ENCODE measurements at regions not wholly inside any gene's neighbourhood (a gene's known extent, or its start where the extent isn't known, plus 50 kb on each side); places are given as distances from the start of the nearest gene placed in this dataset.

- Mint-ChIP-seq H3K27me3 (peaks cover 46% of the 10 kb centered on the region), H3K27ac (no peak overlapping the region), H3K4me3 (no peak overlapping the region), H3K9me3 (no peaks in the 10 kb centered on the region), H3K4me1 (ENCODE audit: low read depth) (peaks cover 8% of the 10 kb centered on the region), H3K36me3 (ENCODE audit: low read depth) (no peaks in the 10 kb centered on the region)
- no peak for DNase-seq
- TF ChIP-seq CTCF (IDR thresholded peaks at IDR 0.05): no peak
- ATAC-seq: no peak
- intact Hi-C loops (cut with micrococcal nuclease): no loop called here
- ChIA-PET POLR2A (no interaction called here), CTCF (no interaction called here)
These were observed 161.4 kb upstream of the DIO3 start for GRCh38 chr14:101399737-101400517.

GRCh38 chr14:101400830-101401229 lies 160.5 kb upstream of the DIO3 start:
- intact Hi-C loops (cut with micrococcal nuclease): no loop called here
- ATAC-seq (no peak), DNase-seq (no peak)
- Mint-ChIP-seq H3K4me1 (ENCODE audit: low read depth) (peaks cover 8% of the 10 kb centered on the region), H3K9me3 (no peaks in the 10 kb centered on the region), H3K36me3 (ENCODE audit: low read depth) (no peaks in the 10 kb centered on the region), H3K4me3 (no peak overlapping the region), H3K27me3 (peaks cover 41% of the 10 kb centered on the region), H3K27ac (no peak overlapping the region)
- CTCF ChIA-PET: no interaction called here
- TF ChIP-seq CTCF (IDR thresholded peaks at IDR 0.05): no peak
- POLR2A ChIA-PET: interaction anchor here (0.6 kb wide), 1 partner anchor 37 kb away, joined by 3 read pairs; no protein-coding TSS in a partner anchor

DNA sequence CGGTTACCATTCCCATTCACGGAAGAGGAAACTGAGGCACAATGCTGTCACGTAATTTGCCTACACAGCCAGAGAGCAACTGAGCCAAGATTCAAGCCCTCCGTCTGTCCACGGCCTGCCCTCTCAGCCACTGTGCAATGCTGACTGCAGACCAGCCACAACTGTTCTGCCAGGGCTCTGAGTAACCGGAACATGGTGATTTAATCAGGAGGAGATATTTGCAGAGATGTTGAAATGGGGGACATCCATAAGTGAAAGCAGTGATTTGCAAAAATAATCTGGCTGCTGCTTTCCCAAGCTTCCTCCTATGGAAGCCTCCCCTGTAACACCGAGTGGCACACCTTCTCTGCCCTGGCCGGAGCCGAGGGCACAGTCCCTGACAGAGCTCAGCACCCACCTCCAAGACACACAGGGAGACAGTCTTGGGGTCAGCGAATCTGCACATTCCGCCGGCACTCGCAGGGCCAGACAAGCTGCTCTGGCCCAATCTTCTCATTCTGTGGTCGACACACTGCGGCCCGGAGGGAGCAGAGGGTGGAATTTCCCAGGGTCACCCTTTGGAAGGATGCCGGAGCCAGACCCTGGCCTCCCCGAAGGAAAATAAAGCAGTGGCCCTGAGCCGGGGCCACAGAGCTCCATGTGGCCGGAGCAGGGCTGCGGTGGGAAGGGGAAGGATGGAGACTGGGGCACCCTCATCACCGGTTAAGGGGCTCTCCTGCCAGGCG lies 158.2 kb upstream of the DIO3 start:
- ChIA-PET CTCF (no interaction called here), POLR2A (no interaction called here)
- no peak overlapping the region for H3K27ac Mint-ChIP-seq
- H3K36me3 Mint-ChIP-seq (ENCODE audit: low read depth): no peaks in the 10 kb centered on the region
- no peak for DNase-seq
- no peak for TF ChIP-seq CTCF (IDR thresholded peaks at IDR 0.05)
- intact Hi-C loops (cut with micrococcal nuclease): no loop called here
- H3K27me3 Mint-ChIP-seq: peaks cover 49% of the 10 kb centered on the region
- no peak for ATAC-seq
- H3K4me1 Mint-ChIP-seq (ENCODE audit: low read depth): peaks cover 8% of the 10 kb centered on the region
- no peaks in the 10 kb centered on the region for H3K9me3 Mint-ChIP-seq
- H3K4me3 Mint-ChIP-seq: no peak overlapping the region

GRCh38 chr14:101404426-101405170 lies 156.7 kb upstream of the DIO3 start:
- CTCF ChIA-PET: no interaction called here
- TF ChIP-seq CTCF (IDR thresholded peaks at IDR 0.05): no peak

More at GRCh38 chr14:101404426-101405170, 156.7 kb upstream of the DIO3 start:
- H3K27me3 Mint-ChIP-seq: peaks cover 42% of the 10 kb centered on the region
- H3K4me3 Mint-ChIP-seq: no peak overlapping the region
- H3K36me3 Mint-ChIP-seq (ENCODE audit: low read depth): no peaks in the 10 kb centered on the region
- H3K27ac Mint-ChIP-seq: no peak overlapping the region
- POLR2A ChIA-PET: no interaction called here
- no peaks in the 10 kb centered on the region for H3K9me3 Mint-ChIP-seq
- intact Hi-C loops (cut with micrococcal nuclease): no loop called here
- ATAC-seq: no peak
- DNase-seq: no peak
- H3K4me1 Mint-ChIP-seq (ENCODE audit: low read depth): peaks cover 8% of the 10 kb centered on the region
